ENCODE measurements at regions not wholly inside any gene's neighbourhood (a gene's known extent, or its start where the extent isn't known, plus 50 kb on each side); places are given as distances from the start of the nearest gene placed in this dataset.

- TF ChIP-seq CTCF (IDR thresholded peaks at IDR 0.05; ENCODE audit: insufficient read depth, missing control alignments): no peak
- DNase-seq (ENCODE audit: insufficient read length, low spot score) (no peak), FAIRE-seq (no peak)
Observed at GRCh38 chr16:5905935-5906334, 808.3 kb upstream of the EEF2KMT start.

GRCh38 chr16:5903832-5904231 is 806.2 kb upstream of the EEF2KMT start:
- no peak for TF ChIP-seq CTCF (IDR thresholded peaks at IDR 0.05; ENCODE audit: insufficient read depth, missing control alignments)
- no peak for FAIRE-seq
- no peak for DNase-seq (ENCODE audit: insufficient read length, low spot score)

- FAIRE-seq: no peak
- no peak for TF ChIP-seq CTCF (IDR thresholded peaks at IDR 0.05; ENCODE audit: insufficient read depth, missing control alignments)
Observed at GRCh38 chr16:5903153-5903552, 805.6 kb upstream of the EEF2KMT start.

GRCh38 chr16:5900046-5900445 is 802.5 kb upstream of the EEF2KMT start:
- no peak for DNase-seq (ENCODE audit: insufficient read length, low spot score)
- no peak for TF ChIP-seq CTCF (IDR thresholded peaks at IDR 0.05; ENCODE audit: insufficient read depth, missing control alignments)
- FAIRE-seq: no peak

More at GRCh38 chr16:5903153-5903552, 805.6 kb upstream of the EEF2KMT start:
- no peak for DNase-seq (ENCODE audit: insufficient read length, low spot score)

- DNase-seq (ENCODE audit: insufficient read length, low spot score) (no peak), FAIRE-seq (no peak)
- TF ChIP-seq CTCF (IDR thresholded peaks at IDR 0.05; ENCODE audit: insufficient read depth, missing control alignments): no peak
Observed at GRCh38 chr16:5895976-5896375, 798.4 kb upstream of the EEF2KMT start.

GRCh38 chr16:5895137-5895536 is 797.5 kb upstream of the EEF2KMT start:
- TF ChIP-seq CTCF (IDR thresholded peaks at IDR 0.05; ENCODE audit: insufficient read depth, missing control alignments): no peak
- DNase-seq (ENCODE audit: insufficient read length, low spot score): no peak
- no peak for FAIRE-seq

GRCh38 chr16:5891296-5891695 is 793.7 kb upstream of the EEF2KMT start:
- no peak for TF ChIP-seq CTCF (IDR thresholded peaks at IDR 0.05; ENCODE audit: insufficient read depth, missing control alignments)
- DNase-seq (ENCODE audit: insufficient read length, low spot score) (no peak), FAIRE-seq (no peak)
